Vagina (tissue), 2 donors: ENCODE measurements at regions not wholly inside any gene's neighbourhood (a gene's known extent, or its start where the extent isn't known, plus 50 kb on each side); places are given as distances from the start of the nearest gene placed in this dataset.

Source experiments
- POLR2A ChIP-seq, 2 donors: fragments of 450-650 bp; IDR thresholded peaks; one replicate each; pipeline ENCODE4 v1.6.1; 2017; ENCODE audit warnings: antibody characterized with exemption in 2 of 2, mild to moderate bottlenecking in 2 of 2, moderate library complexity in 2 of 2
- POLR2AphosphoS5 ChIP-seq, 2 donors: sonication (generic); formaldehyde crosslinking; IDR thresholded peaks; one replicate each; pipeline ENCODE4 v1.9.0; 2017; ENCODE audit warnings: antibody characterized with exemption in 2 of 2, mild to moderate bottlenecking in 2 of 2, low read depth in 1 of 2; ENCODE audit not compliant: insufficient read depth in 1 of 2
- TF ChIP-seq, protein P1 (sequence below), 3 experiments: fragments of 450-650 bp in 2 of 3; fragments of 200-600 bp in 1 of 3; sonication (generic) in 1 of 3; IDR thresholded peaks; one replicate each; pipeline ENCODE4 v1.5.1; 2017 to 2019; ENCODE audit warnings: antibody characterized with exemption in 3 of 3, mild to moderate bottlenecking in 2 of 3, moderate library complexity in 2 of 3

DNA sequence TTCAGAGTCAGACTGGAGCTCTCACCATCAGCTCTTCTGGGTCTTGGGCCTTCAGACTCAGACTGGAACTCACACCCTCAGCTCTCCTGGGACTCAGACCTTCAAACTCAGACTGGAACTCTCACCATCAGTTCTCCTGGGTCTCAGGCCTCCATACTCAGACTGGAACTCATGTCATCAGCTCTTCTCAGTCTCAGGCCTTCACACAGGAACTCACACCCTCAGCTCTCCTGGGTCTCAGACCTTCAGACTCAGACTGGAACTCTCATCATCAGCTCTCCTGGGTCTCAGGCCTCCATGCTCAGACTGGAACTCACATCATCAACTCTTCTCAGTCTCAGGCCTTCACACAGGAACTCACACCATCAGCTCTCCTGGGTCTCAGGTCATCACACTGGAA is 147.2 kb upstream of the MXRA5 start:
- TF ChIP-seq POLR2A (IDR thresholded peaks at IDR 0.05) (no peak), POLR2AphosphoS5 (IDR thresholded peaks at IDR 0.05; ENCODE audit: insufficient read depth in 1 of 2, low read depth in 1 of 2) (no peak)
- TF ChIP-seq, protein P1, sequence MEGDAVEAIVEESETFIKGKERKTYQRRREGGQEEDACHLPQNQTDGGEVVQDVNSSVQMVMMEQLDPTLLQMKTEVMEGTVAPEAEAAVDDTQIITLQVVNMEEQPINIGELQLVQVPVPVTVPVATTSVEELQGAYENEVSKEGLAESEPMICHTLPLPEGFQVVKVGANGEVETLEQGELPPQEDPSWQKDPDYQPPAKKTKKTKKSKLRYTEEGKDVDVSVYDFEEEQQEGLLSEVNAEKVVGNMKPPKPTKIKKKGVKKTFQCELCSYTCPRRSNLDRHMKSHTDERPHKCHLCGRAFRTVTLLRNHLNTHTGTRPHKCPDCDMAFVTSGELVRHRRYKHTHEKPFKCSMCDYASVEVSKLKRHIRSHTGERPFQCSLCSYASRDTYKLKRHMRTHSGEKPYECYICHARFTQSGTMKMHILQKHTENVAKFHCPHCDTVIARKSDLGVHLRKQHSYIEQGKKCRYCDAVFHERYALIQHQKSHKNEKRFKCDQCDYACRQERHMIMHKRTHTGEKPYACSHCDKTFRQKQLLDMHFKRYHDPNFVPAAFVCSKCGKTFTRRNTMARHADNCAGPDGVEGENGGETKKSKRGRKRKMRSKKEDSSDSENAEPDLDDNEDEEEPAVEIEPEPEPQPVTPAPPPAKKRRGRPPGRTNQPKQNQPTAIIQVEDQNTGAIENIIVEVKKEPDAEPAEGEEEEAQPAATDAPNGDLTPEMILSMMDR (IDR thresholded peaks at IDR 0.05): no peak
